NCI-H1105 treated with DMSO at 0.1 percent for 48 hours (cell line): ENCODE measurements at regions not wholly inside any gene's neighbourhood (a gene's known extent, or its start where the extent isn't known, plus 50 kb on each side); places are given as distances from the start of the nearest gene placed in this dataset.
A peak's percentile ranks its signal among the peaks of the same experiment; 100 is the strongest.
"Not testable (repeated sequence)": the region's sequence is repeated elsewhere in the genome, so short reads cannot be mapped to it uniquely, and the experiment has no call there.

Experiments
- DNase-seq: peaks from one replicate; lab custom pipeline; 2025; lab: John Stamatoyannopoulos, UW

- DNase-seq, result no peak
These were observed 331.3 kb upstream of the MEIS1 start for GRCh38 chr2:66103581-66103980.

- DNase-seq, result no peak
These were observed 333.7 kb upstream of the MEIS1 start for GRCh38 chr2:66101206-66101605.

GRCh38 chr2:66095820-66096345 is 339.0 kb upstream of the MEIS1 start:
- no peak for DNase-seq

- not testable (repeated sequence) for DNase-seq
These were observed 340.2 kb upstream of the MEIS1 start for GRCh38 chr2:66094689-66095088.

GRCh38 chr2:66093371-66093770 is 341.6 kb upstream of the MEIS1 start:
- DNase-seq, result no peak

- DNase-seq, result no peak
These were observed 349.9 kb upstream of the MEIS1 start for GRCh38 chr2:66084948-66085590.

GRCh38 chr2:66082581-66082980 is 352.3 kb upstream of the MEIS1 start:
- DNase-seq, result no peak

GRCh38 chr2:66080127-66080526 is 354.8 kb upstream of the MEIS1 start:
- no peak for DNase-seq

- no peak for DNase-seq
These were observed 361.8 kb upstream of the MEIS1 start for GRCh38 chr2:66073172-66073571.

GRCh38 chr2:66070721-66071602 is 364.0 kb upstream of the MEIS1 start:
- peak; percentile 52 for DNase-seq

GRCh38 chr2:66069937-66070720 is 364.8 kb upstream of the MEIS1 start:
- no peak for DNase-seq

- DNase-seq, result no peak
These were observed 368.9 kb upstream of the MEIS1 start for GRCh38 chr2:66066032-66066431.

GRCh38 chr2:66059332-66059731 is 375.6 kb upstream of the MEIS1 start:
- DNase-seq, result no peak

GRCh38 chr2:66058675-66059074 is 376.2 kb upstream of the MEIS1 start:
- no peak for DNase-seq

GRCh38 chr2:66057844-66058243 is 377.1 kb upstream of the MEIS1 start:
- DNase-seq, result no peak

- DNase-seq, result no peak
These were observed 384.5 kb upstream of the MEIS1 start for GRCh38 chr2:66050392-66050791.

GRCh38 chr2:66048667-66049066 is 386.3 kb upstream of the MEIS1 start:
- no peak for DNase-seq

GRCh38 chr2:66041902-66042657 is 392.8 kb upstream of the MEIS1 start:
- no peak for DNase-seq

- DNase-seq, result no peak
These were observed 398.0 kb upstream of the MEIS1 start for GRCh38 chr2:66036948-66037347.

GRCh38 chr2:66034467-66034866 is 400.5 kb upstream of the MEIS1 start:
- DNase-seq, result no peak

GRCh38 chr2:66032226-66032775 is 402.6 kb upstream of the MEIS1 start:
- DNase-seq, result no peak
